GM12878 (cell line): ENCODE measurements at regions not wholly inside any gene's neighbourhood (a gene's known extent, or its start where the extent isn't known, plus 50 kb on each side); places are given as distances from the start of the nearest gene placed in this dataset.

Experiments
- ATAC-seq: fragments of 200-7000 bp; cut with Tn5 transposase; 3 replicates; pipeline ENCODE4 v1.9.1; 2020; ENCODE audit warnings: mild to moderate bottlenecking, moderate library complexity
- BruUV-seq: library from RNA; stranded (reverse); fragments of 400-500 nt; replicated peaks from 2 replicates; lab custom pipeline; 2021; lab: Mats Ljungman, UMichigan
- CTCF ChIA-PET: fragments of 300-600 bp; sonication (Branson Sonifier 250); formaldehyde crosslinking; extraction: SDS; loops from one replicate; lab custom pipeline; 2021; ENCODE audit warnings: inconsistent platforms; lab: Yijun Ruan, JAX
- POLR2A ChIA-PET: fragments of 350-600 bp; formaldehyde crosslinking; extraction: SDS; loops from one replicate; lab custom pipeline; 2021; ENCODE audit warnings: inconsistent platforms; lab: Charles Lee
- RAD21 ChIA-PET: fragments of 300-600 bp; sonication (Branson Sonifier 250); formaldehyde crosslinking; loops from one replicate; lab custom pipeline; 2023; ENCODE audit warnings: antibody characterized with exemption; ENCODE audit not compliant: unreplicated experiment; lab: Charles Lee
- SMC1A ChIA-PET: fragments of 300-600 bp; sonication (Branson Sonifier 250); formaldehyde crosslinking; loops from one replicate; lab custom pipeline; 2023; ENCODE audit not compliant: unreplicated experiment, uncharacterized antibody; lab: Charles Lee
- DNase-seq: peaks from one replicate; pipeline ENCODE4 v3.0.0-alpha.2; 2011; ENCODE audit warnings: low read depth, low spot score
- FAIRE-seq: peaks from 3 replicates; lab custom pipeline; 2011; peaks lifted over from hg19 to GRCh38; lab: Jason Lieb, UNC
- H2AFZ ChIP-seq: 2 replicates; pipeline ENCODE4 v1.6.0; 2011; ENCODE audit warnings: low read depth, low read length, control low read depth; ENCODE audit not compliant: control insufficient read depth
- H3K27ac ChIP-seq: 2 replicates; pipeline ENCODE4 v1.5.1; 2011; ENCODE audit warnings: control low read depth; ENCODE audit not compliant: control insufficient read depth, insufficient read depth
- H3K27me3 ChIP-seq, 2 experiments: replicated peaks in 1 of 2; 2 replicates each; pipeline versions ENCODE4 v1.6.0 to v1.6.1; 2011; ENCODE audit warnings: low read length in 1 of 2; ENCODE audit not compliant: control insufficient read depth in 2 of 2, insufficient read depth in 2 of 2
- H3K36me3 ChIP-seq, 2 experiments: 2 replicates each; pipeline ENCODE4 v1.5.1; 2011; ENCODE audit warnings: low read length in 1 of 2; ENCODE audit not compliant: control insufficient read depth in 2 of 2, insufficient read depth in 2 of 2
- H3K4me1 ChIP-seq: 2 replicates; pipeline ENCODE4 v1.6.1; 2011; ENCODE audit warnings: mild to moderate bottlenecking, low read length, moderate library complexity, mixed read lengths; ENCODE audit not compliant: control insufficient read depth, insufficient read depth
- H3K4me2 ChIP-seq: 2 replicates; pipeline ENCODE4 v1.6.0; 2011; ENCODE audit warnings: control low read depth; ENCODE audit not compliant: control insufficient read depth, insufficient read depth
- H3K4me3 ChIP-seq: fragments of 200-600 bp; sonication (generic); 2 replicates; pipeline ENCODE4 v1.5.1; 2016
- H3K79me2 ChIP-seq: 2 replicates; pipeline ENCODE4 v1.6.0; 2011; ENCODE audit warnings: low read length; ENCODE audit not compliant: control insufficient read depth, insufficient read depth
- H3K9ac ChIP-seq: 2 replicates; pipeline ENCODE4 v1.8.0; 2011; ENCODE audit warnings: low read length, control low read depth, mixed read lengths; ENCODE audit not compliant: control insufficient read depth, insufficient read depth
- H3K9me3 ChIP-seq: replicated peaks from 3 replicates; pipeline ENCODE4 v1.5.1; 2011; ENCODE audit warnings: mild to moderate bottlenecking, low read length; ENCODE audit not compliant: control insufficient read depth, insufficient read depth
- H4K20me1 ChIP-seq: 2 replicates; pipeline ENCODE4 v1.6.0; 2011; ENCODE audit not compliant: control insufficient read depth, insufficient read depth
- ATF3 ChIP-seq: IDR thresholded peaks from 2 replicates; pipeline ENCODE4 v1.6.1; 2011; ENCODE audit warnings: low read depth, mild to moderate bottlenecking, low read length, moderate library complexity, borderline replicate concordance; ENCODE audit errors: extremely low read depth
- BCL3 ChIP-seq: IDR thresholded peaks from 2 replicates; pipeline ENCODE4 v1.6.1; 2011; ENCODE audit warnings: borderline replicate concordance, low read depth, mild to moderate bottlenecking, moderate library complexity, low read length; ENCODE audit not compliant: insufficient read depth, poor library complexity, severe bottlenecking
- EZH2 ChIP-seq: IDR thresholded peaks from 2 replicates; pipeline ENCODE4 v1.6.1; 2012; ENCODE audit warnings: low read depth, mild to moderate bottlenecking, control low read depth, inconsistent platforms, low read length, borderline replicate concordance; ENCODE audit not compliant: control insufficient read depth
- FOXM1 ChIP-seq: IDR thresholded peaks from 2 replicates; pipeline ENCODE4 v1.6.1; 2012; ENCODE audit warnings: low read depth, mild to moderate bottlenecking, inconsistent platforms, low read length, moderate library complexity
- MTA3 ChIP-seq: IDR thresholded peaks from 2 replicates; pipeline ENCODE4 v1.6.1; 2012; ENCODE audit warnings: low read length, inconsistent platforms, borderline replicate concordance
- MYB ChIP-seq: fragments of 150-350 bp; IDR thresholded peaks from 2 replicates; pipeline ENCODE4 v1.6.1; 2014; ENCODE audit warnings: mild to moderate bottlenecking, low read depth, low read length, borderline replicate concordance
- NFYB ChIP-seq: IDR thresholded peaks from 2 replicates; pipeline ENCODE4 v1.6.1; 2011; ENCODE audit warnings: low read depth, mild to moderate bottlenecking, low read length, improper control_type of control experiment, moderate library complexity; ENCODE audit not compliant: insufficient read depth
- PAX8 ChIP-seq: fragments of 450-650 bp; IDR thresholded peaks from 2 replicates; pipeline ENCODE4 v1.6.1; 2017; ENCODE audit warnings: mild to moderate bottlenecking, moderate library complexity
- POLR2AphosphoS2 ChIP-seq: IDR thresholded peaks from 2 replicates; pipeline ENCODE4 v1.6.1; 2011; ENCODE audit warnings: low read depth, mild to moderate bottlenecking, low read length, improper control_type of control experiment, moderate library complexity
- RBBP5 ChIP-seq: fragments of 200-600 bp; sonication (generic); conservative IDR thresholded peaks from 2 replicates; pipeline ENCODE4 v1.6.1; 2016
- SUZ12 ChIP-seq: fragments of 200-600 bp; sonication (generic); IDR thresholded peaks from one replicate; pipeline ENCODE4 v1.6.1; 2018; ENCODE audit warnings: antibody characterized with exemption, mild to moderate bottlenecking; ENCODE audit not compliant: unreplicated experiment
- WGBS: methylation state at CpG from one replicate; pipeline ENCODE4 v1.1.6; 2016; ENCODE audit warnings: low lambda C conversion rate; ENCODE audit not compliant: insufficient replicate concordance, insufficient coverage; ENCODE audit errors: missing lambda C conversion rate; 5-methylcytosine and 5-hydroxymethylcytosine counted together
- in situ Hi-C: fragments of 300-500 bp; cut with MboI; formaldehyde crosslinking; loops from 9 replicates; pipeline ENCODE4 v1.14.3; 2018; ENCODE audit warnings: mixed read lengths
- intact Hi-C: fragments of 100-400 bp; cut with micrococcal nuclease; formaldehyde crosslinking; loops from one replicate; pipeline ENCODE4 v1.14.2; 2022; ENCODE audit not compliant: unreplicated experiment

GRCh38 chr3:127337911-127338531, 50.2 kb upstream of the PRR20G start:
- H3K9me3 ChIP-seq = no peaks in the 10 kb centered on the region
- DNase-seq (no peak), FAIRE-seq (no peak), ATAC-seq (no peak)
- no peak for TF ChIP-seq POLR2AphosphoS2
- TF ChIP-seq BCL3 = no peak
- no peak for TF ChIP-seq EZH2
- no peak for TF ChIP-seq PAX8
- no peak for TF ChIP-seq NFYB
- no peak for TF ChIP-seq FOXM1
- no peak for TF ChIP-seq MTA3
- no peak for TF ChIP-seq MYB
- no peak for TF ChIP-seq ATF3
- no peak for TF ChIP-seq SUZ12
- TF ChIP-seq RBBP5 = no peak
- ChIA-PET CTCF (no interaction called here), SMC1A (no interaction called here), RAD21 (no interaction called here), POLR2A (no interaction called here)
- no TSS peak for BruUV-seq
- in situ Hi-C loops (no loop called here), intact Hi-C loops (no loop called here)
- H3K79me2 ChIP-seq = no peaks in the 10 kb centered on the region
- no peak overlapping the region for H2AFZ ChIP-seq
- H3K27ac ChIP-seq = no peak overlapping the region
- H3K4me3 ChIP-seq = no peak overlapping the region
- H3K9ac ChIP-seq = no peak overlapping the region
- H3K36me3 ChIP-seq = no peaks in the 10 kb centered on the region
- H3K4me2 ChIP-seq = no peak overlapping the region
- WGBS = 64% methylated on average over 39 of the region's 52 CpGs
- H3K4me1 ChIP-seq = no peaks in the 10 kb centered on the region
- H3K27me3 ChIP-seq = no peaks in the 10 kb centered on the region; a peak in 2 of 4 replicates
- no peaks in the 10 kb centered on the region for H4K20me1 ChIP-seq
